GM18520 (cell line): ENCODE measurements at regions not wholly inside any gene's neighbourhood (a gene's known extent, or its start where the extent isn't known, plus 50 kb on each side); places are given as distances from the start of the nearest gene placed in this dataset.
"Not testable (repeated sequence)": the region's sequence is repeated elsewhere in the genome, so short reads cannot be mapped to it uniquely, and the experiment has no call there.

Experiments used
- ATAC-seq: cut with Tn5 transposase; IDR thresholded peaks from one replicate; pipeline ENCODE4 v1.9.1; 2021; ENCODE audit not compliant: unreplicated experiment

GRCh38 chr18:25587545-25587944, 235.6 kb upstream of the ZNF521 start:
- no peak for ATAC-seq

- ATAC-seq, result no peak
Measured at GRCh38 chr18:25568986-25569385, 217.0 kb upstream of the ZNF521 start.

GRCh38 chr18:25563816-25564683, 212.1 kb upstream of the ZNF521 start:
- ATAC-seq, result no peak

GRCh38 chr18:25563346-25563745, 211.4 kb upstream of the ZNF521 start:
- ATAC-seq, result no peak

- no peak for ATAC-seq
Measured at GRCh38 chr18:25561918-25562317, 210.0 kb upstream of the ZNF521 start.

GRCh38 chr18:25560369-25560768, 208.4 kb upstream of the ZNF521 start:
- ATAC-seq, result no peak

GRCh38 chr18:25557011-25557410, 205.0 kb upstream of the ZNF521 start:
- ATAC-seq, result no peak

- ATAC-seq, result no peak
Measured at GRCh38 chr18:25553631-25554263, 201.8 kb upstream of the ZNF521 start.

GRCh38 chr18:25544546-25545287, 192.8 kb upstream of the ZNF521 start:
- ATAC-seq, result no peak

- no peak for ATAC-seq
Measured at GRCh38 chr18:25538175-25538922, 186.4 kb upstream of the ZNF521 start.

- no peak for ATAC-seq
Measured at GRCh38 chr18:25535495-25535894, 183.5 kb upstream of the ZNF521 start.

GRCh38 chr18:25534401-25534800, 182.4 kb upstream of the ZNF521 start:
- ATAC-seq, result no peak

GRCh38 chr18:25533218-25533617, 181.3 kb upstream of the ZNF521 start:
- ATAC-seq, result no peak

- ATAC-seq, result no peak
Measured at GRCh38 chr18:25531207-25531606, 179.2 kb upstream of the ZNF521 start.

- not testable (repeated sequence) for ATAC-seq
Measured at GRCh38 chr18:25525789-25526188, 173.8 kb upstream of the ZNF521 start.

- peak; percentile 89 for ATAC-seq
Measured at GRCh38 chr18:25518716-25519053, 166.7 kb upstream of the ZNF521 start.

- ATAC-seq, result peak; percentile 16
Measured at GRCh38 chr18:25517881-25518715, 166.1 kb upstream of the ZNF521 start.

- ATAC-seq, result no peak
Measured at GRCh38 chr18:25516747-25517498, 165.0 kb upstream of the ZNF521 start.

GRCh38 chr18:25516121-25516520, 164.2 kb upstream of the ZNF521 start:
- no peak for ATAC-seq

GRCh38 chr18:25510096-25510495, 158.1 kb upstream of the ZNF521 start:
- no peak for ATAC-seq
